ENCODE measurements at regions not wholly inside any gene's neighbourhood (a gene's known extent, or its start where the extent isn't known, plus 50 kb on each side); places are given as distances from the start of the nearest gene placed in this dataset.

DNA sequence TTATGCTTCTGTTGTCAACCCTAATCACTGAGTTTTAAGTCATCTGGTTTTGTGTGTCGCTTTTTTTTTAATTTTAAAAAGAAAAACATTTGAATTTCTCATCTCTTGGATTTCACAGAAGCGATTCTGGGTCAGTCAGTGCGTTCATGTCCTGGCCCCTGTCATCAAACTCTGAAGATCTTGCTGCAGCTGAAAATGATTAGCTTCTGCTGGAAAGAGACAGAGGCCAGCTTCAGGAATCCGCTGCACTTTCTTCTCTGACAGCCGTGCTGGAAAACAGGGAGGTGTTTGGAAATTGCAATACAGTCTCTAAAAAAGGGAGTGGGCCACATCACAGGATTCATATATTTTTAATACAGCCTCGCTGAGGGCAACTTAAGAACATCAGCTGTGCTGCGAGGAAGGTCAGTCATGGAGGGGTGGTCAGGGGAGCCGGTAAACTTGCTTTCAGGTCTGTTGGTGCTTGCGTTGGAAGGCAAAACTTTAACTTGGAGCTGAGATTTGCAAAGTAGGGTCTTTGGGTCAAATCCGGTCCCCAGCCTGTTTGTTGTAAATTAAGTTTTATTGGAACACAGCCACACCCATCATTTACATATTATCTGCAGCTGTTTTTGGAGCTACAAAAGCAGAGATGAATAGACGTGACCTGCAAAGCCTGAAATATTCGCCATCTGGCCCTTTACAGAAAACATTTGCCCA lies 190.8 kb downstream of the AACS start:
- no peaks in the 10 kb centered on the region for H3K36me3 ChIP-seq

DNA sequence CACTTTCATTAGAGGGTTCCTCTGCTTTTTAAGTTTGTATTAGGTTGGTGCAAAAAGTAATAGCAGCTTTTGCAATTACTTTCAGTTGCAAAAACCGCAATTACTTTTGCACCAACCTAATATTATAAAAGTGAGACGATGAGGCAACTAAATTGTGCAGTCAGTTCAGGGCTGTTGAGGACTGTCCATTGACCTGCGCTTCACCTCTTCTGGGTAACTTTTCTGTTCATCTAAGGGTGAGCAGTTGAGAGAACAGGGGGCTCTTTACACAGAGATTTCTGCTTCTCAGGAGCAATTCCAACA lies 191.3 kb downstream of the AACS start:
- TF ChIP-seq EZH2 (IDR thresholded peaks at IDR 0.05) = no peak
- TF ChIP-seq EZH2phosphoT487 (IDR thresholded peaks at IDR 0.05) = no peak
- TF ChIP-seq, protein P1, sequence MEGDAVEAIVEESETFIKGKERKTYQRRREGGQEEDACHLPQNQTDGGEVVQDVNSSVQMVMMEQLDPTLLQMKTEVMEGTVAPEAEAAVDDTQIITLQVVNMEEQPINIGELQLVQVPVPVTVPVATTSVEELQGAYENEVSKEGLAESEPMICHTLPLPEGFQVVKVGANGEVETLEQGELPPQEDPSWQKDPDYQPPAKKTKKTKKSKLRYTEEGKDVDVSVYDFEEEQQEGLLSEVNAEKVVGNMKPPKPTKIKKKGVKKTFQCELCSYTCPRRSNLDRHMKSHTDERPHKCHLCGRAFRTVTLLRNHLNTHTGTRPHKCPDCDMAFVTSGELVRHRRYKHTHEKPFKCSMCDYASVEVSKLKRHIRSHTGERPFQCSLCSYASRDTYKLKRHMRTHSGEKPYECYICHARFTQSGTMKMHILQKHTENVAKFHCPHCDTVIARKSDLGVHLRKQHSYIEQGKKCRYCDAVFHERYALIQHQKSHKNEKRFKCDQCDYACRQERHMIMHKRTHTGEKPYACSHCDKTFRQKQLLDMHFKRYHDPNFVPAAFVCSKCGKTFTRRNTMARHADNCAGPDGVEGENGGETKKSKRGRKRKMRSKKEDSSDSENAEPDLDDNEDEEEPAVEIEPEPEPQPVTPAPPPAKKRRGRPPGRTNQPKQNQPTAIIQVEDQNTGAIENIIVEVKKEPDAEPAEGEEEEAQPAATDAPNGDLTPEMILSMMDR (IDR thresholded peaks at IDR 0.05) = no peak
- Histone ChIP-seq H3K79me2 (ENCODE audit: low read depth) (no peaks in the 10 kb centered on the region), H4K20me1 (ENCODE audit: low read depth) (peaks cover 9% of the 10 kb centered on the region), H3F3A (ENCODE audit: low read depth) (no peaks in the 10 kb centered on the region), H3K4me2 (no peak overlapping the region), H3K27me3 (peaks cover 6% of the 10 kb centered on the region), H3K27ac (no peak overlapping the region), H3K9ac (no peak overlapping the region), H3K9me3 (ENCODE audit: low read depth) (no peaks in the 10 kb centered on the region), H3K4me1 (no peaks in the 10 kb centered on the region), H2AFZ (replicated peaks) (no peak overlapping the region), H3K4me3 (no peak overlapping the region), H3K36me3 (no peaks in the 10 kb centered on the region)
- Mint-ChIP-seq H3K36me3 (no peaks in the 10 kb centered on the region), H3K4me1 (peaks cover 18% of the 10 kb centered on the region), H3K27me3 (ENCODE audit: insufficient read depth, low read depth) (peaks cover 20% of the 10 kb centered on the region), H3K27ac (no peak overlapping the region), H3K4me3 (no peak overlapping the region), H3K9me3 (peaks cover 9% of the 10 kb centered on the region)
- no peak for DNase-seq (ENCODE audit: low spot score)

More for the DNA sequence above, 190.8 kb downstream of the AACS start:
- H3K4me2 ChIP-seq = no peak overlapping the region
- Mint-ChIP-seq H3K36me3 (no peaks in the 10 kb centered on the region), H3K27me3 (ENCODE audit: insufficient read depth, low read depth) (peaks cover 20% of the 10 kb centered on the region), H3K4me3 (no peak overlapping the region), H3K27ac (no peak overlapping the region), H3K9me3 (peaks cover 9% of the 10 kb centered on the region), H3K4me1 (peaks cover 13% of the 10 kb centered on the region)
- H4K20me1 ChIP-seq (ENCODE audit: low read depth) = peaks cover 5% of the 10 kb centered on the region
- H3K4me1 ChIP-seq = no peaks in the 10 kb centered on the region
- peaks cover 1% of the 10 kb centered on the region for H3K27me3 ChIP-seq
- no peak for TF ChIP-seq EZH2phosphoT487 (IDR thresholded peaks at IDR 0.05)
- TF ChIP-seq EZH2 (IDR thresholded peaks at IDR 0.05) = no peak
- TF ChIP-seq, protein P1 (IDR thresholded peaks at IDR 0.05) = no peak
- H2AFZ ChIP-seq (replicated peaks) = no peak overlapping the region
- no peaks in the 10 kb centered on the region for H3F3A ChIP-seq (ENCODE audit: low read depth)
- H3K4me3 ChIP-seq = no peak overlapping the region
- H3K79me2 ChIP-seq (ENCODE audit: low read depth) = no peaks in the 10 kb centered on the region
- H3K9ac ChIP-seq = no peak overlapping the region
- no peaks in the 10 kb centered on the region for H3K9me3 ChIP-seq (ENCODE audit: low read depth)
- no peak for DNase-seq (ENCODE audit: low spot score)
- H3K27ac ChIP-seq = no peak overlapping the region

DNA sequence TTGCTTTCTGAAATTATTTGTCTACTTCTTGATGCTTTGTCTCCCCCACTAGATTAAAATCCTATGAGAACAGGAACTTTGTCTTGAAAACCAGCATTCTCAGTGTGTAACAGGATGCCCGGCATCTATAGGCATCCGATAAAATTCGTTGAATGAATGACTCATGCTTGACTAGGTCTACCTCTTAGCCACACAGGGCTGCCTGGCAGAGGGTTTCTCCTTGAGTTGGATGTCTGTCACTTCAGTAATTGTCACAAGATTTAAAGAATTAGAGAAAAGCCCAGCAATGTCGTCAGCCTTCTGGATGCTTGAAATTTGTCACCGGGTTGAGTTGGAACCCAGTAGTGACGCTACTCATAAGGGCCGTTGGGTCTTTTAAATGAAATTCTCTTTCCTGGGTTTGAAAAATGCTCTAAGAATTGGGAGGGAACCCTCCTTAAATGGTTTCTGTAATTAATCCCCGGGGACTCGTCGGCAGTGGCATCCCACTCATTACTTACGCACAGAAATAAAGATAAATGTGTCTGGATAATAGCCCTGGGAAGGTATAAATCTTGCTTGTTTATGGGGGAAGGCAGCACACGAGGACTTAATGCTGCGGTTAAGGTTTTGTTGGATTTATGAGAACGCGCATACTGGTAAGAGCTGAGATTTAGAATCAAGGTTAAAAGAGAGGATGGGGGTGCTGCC lies 194.1 kb downstream of the AACS start:
- H3F3A ChIP-seq (ENCODE audit: low read depth) = peaks cover 9% of the 10 kb centered on the region
- peaks cover 12% of the 10 kb centered on the region for H3K27me3 ChIP-seq
- no peak overlapping the region for H3K4me2 ChIP-seq
- Mint-ChIP-seq H3K27ac (no peak overlapping the region), H3K27me3 (ENCODE audit: insufficient read depth, low read depth) (peaks cover 26% of the 10 kb centered on the region), H3K9me3 (peaks cover 16% of the 10 kb centered on the region), H3K4me3 (no peak overlapping the region), H3K4me1 (peaks cover 26% of the 10 kb centered on the region), H3K36me3 (no peaks in the 10 kb centered on the region)
- no peak overlapping the region for H3K9ac ChIP-seq
- H3K79me2 ChIP-seq (ENCODE audit: low read depth) = no peaks in the 10 kb centered on the region
- H4K20me1 ChIP-seq (ENCODE audit: low read depth) = peaks cover 28% of the 10 kb centered on the region
- TF ChIP-seq EZH2 (IDR thresholded peaks at IDR 0.05) (no peak), EZH2phosphoT487 (IDR thresholded peaks at IDR 0.05) (no peak)
- TF ChIP-seq, protein P1 (IDR thresholded peaks at IDR 0.05) = no peak
- H3K9me3 ChIP-seq (ENCODE audit: low read depth) = no peaks in the 10 kb centered on the region
- no peak overlapping the region for H3K27ac ChIP-seq
- peaks cover 7% of the 10 kb centered on the region for H3K4me1 ChIP-seq
- H2AFZ ChIP-seq (replicated peaks) = no peak overlapping the region
- no peak for DNase-seq (ENCODE audit: low spot score)
- H3K4me3 ChIP-seq = no peak overlapping the region
- no peaks in the 10 kb centered on the region for H3K36me3 ChIP-seq
